Mammary epithelial cell (primary cell): ENCODE measurements at regions not wholly inside any gene's neighbourhood (a gene's known extent, or its start where the extent isn't known, plus 50 kb on each side); places are given as distances from the start of the nearest gene placed in this dataset.

Experiments
- EZH2 ChIP-seq: IDR thresholded peaks from 2 replicates; pipeline ENCODE4 v1.6.1; 2012; ENCODE audit warnings: low read length, inconsistent platforms, borderline replicate concordance
- TF ChIP-seq, protein P1 (sequence below), 2 donors: IDR thresholded peaks in 1 of 2; conservative IDR thresholded peaks in 1 of 2; 2 replicates each; pipeline ENCODE4 v1.5.1; 2011 to 2012; ENCODE audit warnings: inconsistent platforms in 2 of 2, low read length in 2 of 2, mild to moderate bottlenecking in 2 of 2, control low read depth in 1 of 2, low read depth in 1 of 2; ENCODE audit not compliant: insufficient read depth in 1 of 2; ENCODE audit errors: extremely low read depth in 1 of 2

DNA sequence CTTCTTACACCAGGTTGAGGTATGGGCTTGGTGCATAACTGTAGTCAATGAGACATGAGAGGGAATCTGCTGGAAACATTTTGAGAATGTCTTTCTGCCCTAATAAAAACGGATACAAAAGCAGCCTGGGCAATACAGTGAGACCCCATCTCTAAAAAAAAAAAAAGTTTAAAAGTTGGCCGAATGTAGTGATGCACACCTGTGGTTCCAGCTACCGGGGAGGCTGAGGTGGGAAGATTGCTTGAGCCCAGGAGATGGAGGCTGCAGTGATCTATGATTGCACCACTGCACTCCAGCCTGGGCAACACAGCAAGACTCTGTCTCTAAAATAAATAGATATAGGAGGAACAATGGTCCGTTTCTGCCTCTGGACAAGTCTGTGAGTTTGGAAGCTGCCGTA is 81.5 kb upstream of the FAM171A1 start:
- TF ChIP-seq, protein P1, sequence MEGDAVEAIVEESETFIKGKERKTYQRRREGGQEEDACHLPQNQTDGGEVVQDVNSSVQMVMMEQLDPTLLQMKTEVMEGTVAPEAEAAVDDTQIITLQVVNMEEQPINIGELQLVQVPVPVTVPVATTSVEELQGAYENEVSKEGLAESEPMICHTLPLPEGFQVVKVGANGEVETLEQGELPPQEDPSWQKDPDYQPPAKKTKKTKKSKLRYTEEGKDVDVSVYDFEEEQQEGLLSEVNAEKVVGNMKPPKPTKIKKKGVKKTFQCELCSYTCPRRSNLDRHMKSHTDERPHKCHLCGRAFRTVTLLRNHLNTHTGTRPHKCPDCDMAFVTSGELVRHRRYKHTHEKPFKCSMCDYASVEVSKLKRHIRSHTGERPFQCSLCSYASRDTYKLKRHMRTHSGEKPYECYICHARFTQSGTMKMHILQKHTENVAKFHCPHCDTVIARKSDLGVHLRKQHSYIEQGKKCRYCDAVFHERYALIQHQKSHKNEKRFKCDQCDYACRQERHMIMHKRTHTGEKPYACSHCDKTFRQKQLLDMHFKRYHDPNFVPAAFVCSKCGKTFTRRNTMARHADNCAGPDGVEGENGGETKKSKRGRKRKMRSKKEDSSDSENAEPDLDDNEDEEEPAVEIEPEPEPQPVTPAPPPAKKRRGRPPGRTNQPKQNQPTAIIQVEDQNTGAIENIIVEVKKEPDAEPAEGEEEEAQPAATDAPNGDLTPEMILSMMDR (conservative IDR thresholded peaks at IDR 0.05 in 1 of 2, IDR thresholded peaks at IDR 0.05 in 1 of 2; ENCODE audit: extremely low read depth in 1 of 2, insufficient read depth in 1 of 2, low read depth in 1 of 2, low read length in 2 of 2): no peak
- TF ChIP-seq EZH2: no peak
